Fibroblast of pulmonary artery (primary cell): ENCODE measurements at regions not wholly inside any gene's neighbourhood (a gene's known extent, or its start where the extent isn't known, plus 50 kb on each side); places are given as distances from the start of the nearest gene placed in this dataset.

ENCODE experiments used
- DNase-seq: peaks from one replicate; pipeline ENCODE4 v3.0.0-alpha.2; 2010; ENCODE audit warnings: low read depth
- H3K4me3 ChIP-seq: replicated peaks from 2 replicates; pipeline ENCODE4 v1.5.1; 2011; ENCODE audit warnings: low read depth, mild to moderate bottlenecking, control low read depth, low read length, moderate library complexity
- CTCF ChIP-seq: IDR thresholded peaks from 2 replicates; pipeline ENCODE4 v1.5.1; 2011; ENCODE audit warnings: mild to moderate bottlenecking, control low read depth, low read length, inconsistent platforms; ENCODE audit errors: missing control alignments

- no peak for DNase-seq
- TF ChIP-seq CTCF = no peak
- no peak overlapping the region for H3K4me3 ChIP-seq
These were observed 457.2 kb upstream of the MEX3C start for GRCh38 chr18:51654488-51655326.

GRCh38 chr18:51655327-51655698, 457.8 kb upstream of the MEX3C start:
- no peak overlapping the region for H3K4me3 ChIP-seq
- TF ChIP-seq CTCF = no peak
- no peak for DNase-seq

GRCh38 chr18:51656249-51656648, 458.8 kb upstream of the MEX3C start:
- TF ChIP-seq CTCF = no peak
- no peak overlapping the region for H3K4me3 ChIP-seq
- DNase-seq = no peak

GRCh38 chr18:51658436-51658835, 461.0 kb upstream of the MEX3C start:
- no peak for TF ChIP-seq CTCF
- no peak overlapping the region for H3K4me3 ChIP-seq
- DNase-seq = no peak

DNA sequence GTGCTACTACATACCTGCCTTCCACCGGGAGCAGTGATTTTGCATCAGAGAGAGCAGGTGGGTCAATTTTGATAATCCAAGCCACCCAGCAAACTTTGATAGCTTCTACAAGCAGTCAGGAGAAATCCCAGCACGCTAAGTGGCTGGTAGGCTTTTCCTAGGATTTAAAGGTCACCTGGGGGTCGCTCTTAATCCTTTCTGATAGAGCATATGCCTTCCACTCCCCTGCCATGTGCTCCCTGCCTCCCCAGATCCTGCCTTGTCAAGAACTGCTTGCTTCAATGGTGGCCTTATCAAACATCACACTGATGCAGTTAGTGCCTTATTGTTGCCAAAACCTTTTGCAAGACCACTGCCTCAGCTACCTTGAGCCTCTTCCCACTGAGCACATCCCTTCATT, 462.3 kb upstream of the MEX3C start:
- DNase-seq = no peak
- TF ChIP-seq CTCF = no peak
- no peak overlapping the region for H3K4me3 ChIP-seq

DNA sequence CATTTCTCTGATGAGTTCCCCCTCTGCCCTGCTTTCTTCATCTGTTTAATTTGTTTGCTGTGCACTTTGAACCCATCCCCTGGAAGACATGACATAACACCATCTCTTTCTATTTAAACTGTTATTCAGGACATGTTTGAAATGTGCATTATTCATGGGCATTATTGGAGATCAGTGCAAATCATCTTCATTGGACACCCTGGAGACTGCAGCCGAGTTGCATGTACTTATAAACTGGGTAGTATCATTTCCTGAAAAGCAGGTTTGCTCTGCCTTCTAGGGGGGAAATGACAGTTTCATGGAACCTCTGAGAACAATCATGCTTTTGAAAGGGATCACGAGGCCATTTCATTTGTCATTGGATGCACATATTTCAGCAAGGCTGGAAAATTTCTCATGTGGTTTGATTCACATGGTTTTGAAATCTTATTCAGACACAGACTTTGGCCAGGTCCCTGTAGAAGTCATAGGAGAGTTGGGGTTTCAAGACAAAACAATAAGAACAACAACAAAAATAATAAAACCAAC, 462.8 kb upstream of the MEX3C start:
- no peak for TF ChIP-seq CTCF
- no peak overlapping the region for H3K4me3 ChIP-seq

DNA sequence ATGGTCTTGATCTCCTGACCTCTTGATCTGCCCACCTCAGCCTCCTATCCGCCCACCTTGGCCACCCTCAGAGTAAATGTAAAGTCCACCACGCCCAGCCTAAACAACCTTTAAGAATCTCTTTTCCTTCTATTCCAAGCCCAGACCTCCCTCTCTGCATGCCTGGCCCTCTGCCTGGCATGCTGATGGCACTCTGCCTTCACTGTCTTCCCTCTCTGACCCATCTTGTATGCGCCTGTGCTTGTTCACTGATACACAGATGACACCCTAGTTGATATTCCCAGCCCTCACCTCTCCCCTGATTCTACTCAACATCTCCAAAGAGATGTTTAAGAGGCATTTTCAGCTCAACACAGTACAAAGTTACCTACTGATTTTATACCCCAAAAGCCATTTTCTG, 466.8 kb upstream of the MEX3C start:
- no peak for TF ChIP-seq CTCF
- H3K4me3 ChIP-seq = no peak overlapping the region
- no peak for DNase-seq

More for the DNA sequence above, 462.8 kb upstream of the MEX3C start:
- DNase-seq = no peak
